ENCODE measurements at regions not wholly inside any gene's neighbourhood (a gene's known extent, or its start where the extent isn't known, plus 50 kb on each side); places are given as distances from the start of the nearest gene placed in this dataset.

GRCh38 chr5:97601651-97602050 lies 418.6 kb upstream of the RIOK2 start:
- TF ChIP-seq, protein P1, sequence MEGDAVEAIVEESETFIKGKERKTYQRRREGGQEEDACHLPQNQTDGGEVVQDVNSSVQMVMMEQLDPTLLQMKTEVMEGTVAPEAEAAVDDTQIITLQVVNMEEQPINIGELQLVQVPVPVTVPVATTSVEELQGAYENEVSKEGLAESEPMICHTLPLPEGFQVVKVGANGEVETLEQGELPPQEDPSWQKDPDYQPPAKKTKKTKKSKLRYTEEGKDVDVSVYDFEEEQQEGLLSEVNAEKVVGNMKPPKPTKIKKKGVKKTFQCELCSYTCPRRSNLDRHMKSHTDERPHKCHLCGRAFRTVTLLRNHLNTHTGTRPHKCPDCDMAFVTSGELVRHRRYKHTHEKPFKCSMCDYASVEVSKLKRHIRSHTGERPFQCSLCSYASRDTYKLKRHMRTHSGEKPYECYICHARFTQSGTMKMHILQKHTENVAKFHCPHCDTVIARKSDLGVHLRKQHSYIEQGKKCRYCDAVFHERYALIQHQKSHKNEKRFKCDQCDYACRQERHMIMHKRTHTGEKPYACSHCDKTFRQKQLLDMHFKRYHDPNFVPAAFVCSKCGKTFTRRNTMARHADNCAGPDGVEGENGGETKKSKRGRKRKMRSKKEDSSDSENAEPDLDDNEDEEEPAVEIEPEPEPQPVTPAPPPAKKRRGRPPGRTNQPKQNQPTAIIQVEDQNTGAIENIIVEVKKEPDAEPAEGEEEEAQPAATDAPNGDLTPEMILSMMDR (IDR thresholded peaks at IDR 0.05; ENCODE audit: low read length): no peak
- TF ChIP-seq EZH2 (IDR thresholded peaks at IDR 0.05; ENCODE audit: borderline replicate concordance, low read length): no peak

Data from OCI-LY1 (cell line).